Smooth muscle cell (in vitro differentiated cells): ENCODE measurements at regions not wholly inside any gene's neighbourhood (a gene's known extent, or its start where the extent isn't known, plus 50 kb on each side); places are given as distances from the start of the nearest gene placed in this dataset.

Experiments used
- DNase-seq: peaks from one replicate; lab custom pipeline; 2025; ENCODE audit not compliant: unreplicated experiment; lab: John Stamatoyannopoulos, UW
- H2AFZ ChIP-seq: fragments of 200-600 bp; sonication (generic); 2 replicates; pipeline ENCODE4 v1.6.0; 2016; ENCODE audit warnings: antibody characterized with exemption, low read depth, mild to moderate bottlenecking
- H3F3A ChIP-seq: fragments of 200-600 bp; sonication (generic); 2 replicates; pipeline ENCODE4 v1.6.0; 2017; ENCODE audit warnings: antibody characterized with exemption, low read depth
- H3K27ac ChIP-seq: fragments of 200-600 bp; sonication (generic); 2 replicates; pipeline ENCODE4 v1.5.1; 2016; ENCODE audit warnings: low read depth, mild to moderate bottlenecking
- H3K27me3 ChIP-seq: fragments of 200-600 bp; sonication (generic); 2 replicates; pipeline ENCODE4 v1.6.1; 2016; ENCODE audit warnings: low read depth, mild to moderate bottlenecking
- H3K36me3 ChIP-seq: fragments of 200-600 bp; sonication (generic); 2 replicates; pipeline ENCODE4 v1.5.1; 2016; ENCODE audit warnings: low read depth
- H3K4me1 ChIP-seq: fragments of 200-600 bp; sonication (generic); 2 replicates; pipeline ENCODE4 v1.5.1; 2016; ENCODE audit warnings: low read depth
- H3K4me2 ChIP-seq: fragments of 200-600 bp; sonication (generic); 2 replicates; pipeline ENCODE4 v1.6.0; 2016; ENCODE audit warnings: mild to moderate bottlenecking
- H3K4me3 ChIP-seq: fragments of 200-600 bp; sonication (generic); 2 replicates; pipeline ENCODE4 v1.5.1; 2016; ENCODE audit warnings: mild to moderate bottlenecking
- H3K79me2 ChIP-seq: fragments of 200-600 bp; sonication (generic); 2 replicates; pipeline ENCODE4 v1.6.0; 2016; ENCODE audit warnings: low read depth, mild to moderate bottlenecking
- H3K9ac ChIP-seq: fragments of 200-600 bp; sonication (generic); 2 replicates; pipeline ENCODE4 v1.6.0; 2016; ENCODE audit warnings: low read depth
- H3K9me3 ChIP-seq: fragments of 200-600 bp; sonication (generic); replicated peaks from 2 replicates; pipeline ENCODE4 v1.5.1; 2016; ENCODE audit warnings: low read depth
- H4K20me1 ChIP-seq: fragments of 200-600 bp; sonication (generic); 2 replicates; pipeline ENCODE4 v1.6.0; 2016; ENCODE audit warnings: low read depth
- CTCF ChIP-seq: fragments of 200-600 bp; sonication (generic); IDR thresholded peaks from 2 replicates; pipeline ENCODE4 v1.5.1; 2017; ENCODE audit warnings: borderline replicate concordance, mild to moderate bottlenecking, antibody characterized with exemption; ENCODE audit not compliant: insufficient read depth, poor library complexity, severe bottlenecking
- WGBS: methylation state at CpG from one replicate; pipeline ENCODE4 v1.1.7; 2016; ENCODE audit warnings: low lambda C conversion rate; 5-methylcytosine and 5-hydroxymethylcytosine counted together

DNA sequence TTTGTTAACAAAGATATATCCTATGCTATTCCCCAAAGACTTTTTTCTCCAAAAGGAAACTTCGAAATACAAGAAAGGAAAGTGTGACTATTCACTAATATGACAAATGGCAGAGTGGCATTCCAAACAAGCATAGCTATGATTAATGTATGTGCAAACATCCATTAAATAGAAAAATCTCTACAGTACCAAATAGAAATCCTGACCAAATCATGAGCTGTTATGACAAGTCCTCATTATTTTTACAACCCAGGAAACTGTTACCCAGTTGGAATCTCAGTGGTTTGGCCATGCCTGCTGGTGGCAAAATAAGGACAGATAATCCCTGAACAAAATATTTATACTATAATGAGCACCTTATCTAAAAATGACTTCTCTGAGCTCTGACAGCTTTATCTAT lies 202.1 kb downstream of the SEC23A start:
- Histone ChIP-seq H3K79me2 (no peaks in the 10 kb centered on the region), H3F3A (no peaks in the 10 kb centered on the region), H3K9me3 (no peaks in the 10 kb centered on the region), H3K9ac (no peak overlapping the region), H4K20me1 (no peaks in the 10 kb centered on the region), H3K4me2 (no peak overlapping the region), H2AFZ (no peak overlapping the region), H3K27me3 (peaks cover 6% of the 10 kb centered on the region), H3K4me1 (no peaks in the 10 kb centered on the region), H3K4me3 (no peak overlapping the region), H3K36me3 (no peaks in the 10 kb centered on the region), H3K27ac (no peak overlapping the region)
- TF ChIP-seq CTCF, result no peak
- no peak for DNase-seq
- 83% methylated on average over 1 of the region's 1 CpG for WGBS

GRCh38 chr14:38887696-38888095 lies 215.3 kb downstream of the SEC23A start:
- H3K27ac ChIP-seq, result no peak overlapping the region
- no peaks in the 10 kb centered on the region for H3K79me2 ChIP-seq
- no peaks in the 10 kb centered on the region for H4K20me1 ChIP-seq
- 63% methylated on average over 2 of the region's 2 CpGs for WGBS
- no peak for DNase-seq
- peaks cover 12% of the 10 kb centered on the region for H3K27me3 ChIP-seq
- TF ChIP-seq CTCF, result no peak
- H2AFZ ChIP-seq, result no peak overlapping the region
- no peaks in the 10 kb centered on the region for H3K36me3 ChIP-seq
- H3K9ac ChIP-seq, result no peak overlapping the region
- H3K4me2 ChIP-seq, result no peak overlapping the region
- no peak overlapping the region for H3K4me3 ChIP-seq
- no peaks in the 10 kb centered on the region for H3K4me1 ChIP-seq
- no peaks in the 10 kb centered on the region for H3F3A ChIP-seq
- no peaks in the 10 kb centered on the region for H3K9me3 ChIP-seq

- Histone ChIP-seq H3F3A (no peaks in the 10 kb centered on the region), H3K4me2 (no peak overlapping the region), H3K9me3 (no peaks in the 10 kb centered on the region), H2AFZ (no peak overlapping the region), H3K79me2 (no peaks in the 10 kb centered on the region), H3K4me3 (no peak overlapping the region), H3K27ac (no peak overlapping the region), H3K4me1 (no peaks in the 10 kb centered on the region), H3K27me3 (peaks cover 10% of the 10 kb centered on the region), H3K9ac (no peak overlapping the region), H3K36me3 (no peaks in the 10 kb centered on the region), H4K20me1 (no peaks in the 10 kb centered on the region)
- no peak for TF ChIP-seq CTCF
- DNase-seq, result no peak
Measured at GRCh38 chr14:38884109-38884508, 218.9 kb downstream of the SEC23A start.

- Histone ChIP-seq H3F3A (no peaks in the 10 kb centered on the region), H3K79me2 (no peaks in the 10 kb centered on the region), H3K4me1 (no peaks in the 10 kb centered on the region), H3K9ac (no peak overlapping the region), H3K27ac (no peak overlapping the region), H3K36me3 (no peaks in the 10 kb centered on the region), H3K27me3 (peaks cover under 1% of the 10 kb centered on the region), H3K4me3 (no peak overlapping the region), H4K20me1 (no peaks in the 10 kb centered on the region), H3K4me2 (no peak overlapping the region), H2AFZ (no peak overlapping the region), H3K9me3 (no peaks in the 10 kb centered on the region)
- no peak for DNase-seq
- WGBS, result 97% methylated on average over 3 of the region's 3 CpGs
- TF ChIP-seq CTCF, result no peak
Measured at GRCh38 chr14:38883127-38883526, 219.9 kb downstream of the SEC23A start.
